GM18508 (cell line): ENCODE measurements at regions not wholly inside any gene's neighbourhood (a gene's known extent, or its start where the extent isn't known, plus 50 kb on each side); places are given as distances from the start of the nearest gene placed in this dataset.
"Not testable (repeated sequence)": the region's sequence is repeated elsewhere in the genome, so short reads cannot be mapped to it uniquely, and the experiment has no call there.

ENCODE experiments used
- ATAC-seq: cut with Tn5 transposase; IDR thresholded peaks from one replicate; pipeline ENCODE4 v1.9.1; 2021; ENCODE audit warnings: moderate number of reproducible peaks; ENCODE audit not compliant: insufficient read depth, unreplicated experiment

DNA sequence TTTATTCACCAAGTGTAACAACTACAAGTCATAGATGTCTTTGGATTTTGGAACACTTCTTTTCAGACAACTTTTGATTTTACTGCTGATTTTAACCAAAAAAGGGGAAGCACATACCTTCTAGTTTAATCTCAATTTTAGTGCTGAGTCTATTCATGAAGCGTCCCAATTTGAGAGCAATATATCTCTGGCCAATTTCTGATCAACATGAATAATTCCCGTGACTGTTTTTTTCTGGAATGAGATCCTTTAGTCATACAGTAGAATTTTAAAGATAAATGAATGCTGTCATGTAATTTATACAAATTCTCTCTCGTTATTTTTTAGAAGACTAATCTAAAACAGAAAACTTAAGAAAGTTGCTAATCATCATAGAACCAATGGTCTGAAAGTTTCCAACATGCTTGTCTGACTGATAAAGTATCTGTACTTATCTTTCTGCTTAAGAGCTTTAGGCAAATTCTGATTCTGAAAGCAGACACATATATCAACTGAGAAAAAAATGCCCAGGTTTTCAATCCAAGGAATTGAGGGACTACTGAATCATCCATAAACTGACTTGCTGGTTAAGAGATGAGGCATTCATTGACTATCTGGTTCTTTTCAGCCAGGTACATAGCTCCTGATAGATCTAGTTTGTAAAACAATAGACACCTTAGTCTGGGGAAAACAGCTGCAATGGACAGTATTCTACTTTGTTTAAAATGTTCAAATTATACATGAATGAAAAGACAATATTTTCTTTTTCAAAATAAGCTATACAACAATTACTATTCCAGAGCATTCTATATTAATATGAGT, 657.5 kb downstream of the RFPL4B start:
- no peak for ATAC-seq

DNA sequence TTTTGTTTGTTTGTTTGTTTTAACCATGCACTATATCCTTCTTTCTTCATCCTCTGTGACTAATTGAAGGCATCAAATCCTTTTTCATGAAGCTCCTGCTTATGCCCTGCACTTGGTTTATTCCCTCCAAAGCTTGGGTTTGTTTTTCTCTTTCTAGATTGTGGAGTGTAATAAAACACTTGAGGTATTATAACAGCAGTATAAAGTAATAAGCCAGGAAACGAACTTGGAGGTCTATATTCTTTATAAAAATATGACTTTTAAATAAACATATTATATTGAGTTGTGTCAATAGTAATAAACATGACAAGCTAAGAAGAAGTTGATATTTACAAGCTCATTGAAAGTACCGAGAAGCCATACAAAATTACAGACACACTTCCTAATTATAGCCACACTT, 659.4 kb downstream of the RFPL4B start:
- ATAC-seq: no peak

DNA sequence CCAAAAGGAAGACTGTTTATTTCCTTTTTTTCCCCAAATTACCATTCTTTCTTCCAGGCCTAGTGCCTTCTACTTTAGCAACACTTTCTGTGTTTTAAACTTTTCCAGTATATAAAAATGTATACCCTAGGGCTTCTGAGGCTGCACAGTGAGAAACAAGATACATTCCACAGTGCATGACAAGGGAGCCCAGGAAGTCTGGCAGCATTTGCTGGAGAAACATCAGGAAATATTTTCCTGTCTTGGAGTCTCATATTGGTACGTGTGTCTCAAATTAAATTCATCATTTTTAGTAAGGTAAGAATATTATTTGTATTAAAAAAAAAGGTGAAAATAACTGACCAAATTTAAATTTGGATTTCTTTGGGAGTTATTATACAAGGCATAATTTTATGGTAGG, 662.6 kb downstream of the RFPL4B start:
- no peak for ATAC-seq

DNA sequence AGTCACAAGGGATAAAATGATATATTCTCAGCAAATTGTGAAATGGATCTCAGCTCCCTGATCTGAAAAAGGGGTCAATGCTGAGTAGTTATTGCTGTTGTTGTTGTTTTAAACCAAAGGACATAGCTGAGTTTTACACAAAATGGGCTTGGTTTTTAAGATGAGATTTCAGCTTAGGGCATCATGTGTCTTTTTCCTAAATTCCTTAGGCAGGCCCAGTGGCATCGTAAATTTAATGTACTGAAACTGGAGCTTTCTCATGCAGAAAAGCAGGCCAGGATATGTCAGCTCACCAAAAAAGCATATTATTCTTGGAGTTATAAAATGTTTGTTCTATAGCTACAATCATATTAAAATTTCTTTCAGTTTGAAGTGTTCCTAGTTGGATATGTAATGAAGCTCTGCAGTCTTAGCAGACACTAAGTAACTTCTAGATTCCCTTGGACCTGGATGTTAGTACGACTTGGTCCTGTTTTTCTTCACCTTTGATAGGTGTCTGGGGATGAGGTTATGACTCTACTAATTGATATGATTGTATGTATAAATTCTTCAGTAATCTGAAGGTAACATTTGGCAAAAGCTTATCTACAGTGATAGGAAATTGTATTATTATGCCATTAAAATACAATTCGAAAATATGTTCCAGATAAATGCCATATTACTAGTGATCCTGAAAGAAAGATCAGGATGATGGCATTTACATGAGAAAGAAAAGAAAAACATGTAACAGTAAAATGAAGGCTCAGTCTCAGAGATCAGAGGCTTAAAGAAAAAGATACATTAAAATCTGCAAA, 663.3 kb downstream of the RFPL4B start:
- ATAC-seq: no peak

DNA sequence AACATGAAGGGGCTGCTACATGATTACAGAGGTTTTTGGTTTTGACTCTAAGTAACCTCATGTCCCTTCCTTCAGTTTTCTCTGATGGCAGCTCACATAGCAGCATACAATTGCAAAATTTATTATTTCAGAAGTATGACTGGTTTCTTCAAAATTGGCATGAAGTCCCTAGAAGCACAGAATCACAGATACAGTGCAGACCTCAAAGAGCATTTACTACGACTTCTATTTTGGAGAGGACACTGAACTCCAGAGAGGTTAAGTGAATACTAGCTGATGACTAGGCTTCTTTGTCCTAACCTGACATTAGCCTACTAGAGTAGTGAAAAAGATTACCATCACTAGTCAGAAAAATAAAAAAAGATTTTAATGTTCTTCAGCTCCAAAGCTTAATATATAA, 664.3 kb downstream of the RFPL4B start:
- no peak for ATAC-seq

DNA sequence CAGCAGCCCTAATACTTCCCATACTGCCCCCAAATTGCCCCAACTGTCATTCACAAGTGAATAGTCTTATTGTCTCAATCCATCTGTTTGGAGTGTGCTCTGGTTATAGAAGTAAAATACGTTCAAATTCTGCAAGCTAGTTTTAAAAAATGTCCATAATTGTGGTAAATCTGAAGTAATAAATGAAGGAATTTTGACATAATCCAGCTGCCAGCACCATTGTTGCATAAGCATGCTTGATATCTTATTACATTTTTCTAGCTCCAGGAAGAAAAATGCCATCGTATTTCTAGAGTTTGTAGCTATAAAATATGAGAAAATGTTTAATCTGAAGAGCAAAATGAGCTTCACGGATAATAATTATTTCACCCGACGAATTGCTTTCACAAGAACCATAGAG, 664.7 kb downstream of the RFPL4B start:
- no peak for ATAC-seq

DNA sequence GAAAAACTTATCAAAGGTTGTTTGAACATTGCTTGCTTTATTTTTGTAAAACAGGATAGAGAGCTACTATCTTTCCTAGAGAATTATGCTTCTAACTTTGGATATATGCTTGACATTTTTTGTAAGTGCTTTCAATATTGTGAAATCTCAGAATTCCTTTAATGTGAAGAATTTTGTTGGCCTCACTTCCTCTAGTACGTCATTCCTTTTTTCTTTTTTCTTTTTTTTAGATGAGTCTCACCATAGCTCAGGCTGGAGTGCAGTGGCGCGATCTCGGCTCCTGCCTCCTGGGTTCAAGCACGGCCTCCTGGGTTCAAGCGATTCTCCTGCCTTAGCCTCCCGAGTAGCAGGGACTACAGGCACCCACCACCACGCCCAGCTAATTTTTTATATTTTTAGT, 668.1 kb downstream of the RFPL4B start:
- ATAC-seq: no peak

DNA sequence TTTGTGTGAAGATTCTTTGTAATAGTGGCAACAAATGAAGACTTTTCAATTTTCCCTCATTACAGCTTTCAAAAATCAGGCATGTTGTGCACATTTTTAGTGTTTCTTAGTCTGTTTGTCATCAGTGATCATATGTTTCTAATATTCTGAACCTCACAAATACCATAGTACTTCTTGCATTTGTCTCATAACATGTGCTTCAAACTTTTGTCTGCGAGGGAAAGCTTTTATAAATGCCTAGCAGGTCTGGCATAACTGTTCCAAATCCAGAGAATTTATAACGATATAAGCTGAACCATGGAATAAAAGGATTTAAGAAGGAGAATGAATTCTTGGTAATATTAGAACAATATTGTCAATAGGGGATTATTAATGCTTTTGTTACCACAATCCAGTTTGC, 670.2 kb downstream of the RFPL4B start:
- no peak for ATAC-seq

DNA sequence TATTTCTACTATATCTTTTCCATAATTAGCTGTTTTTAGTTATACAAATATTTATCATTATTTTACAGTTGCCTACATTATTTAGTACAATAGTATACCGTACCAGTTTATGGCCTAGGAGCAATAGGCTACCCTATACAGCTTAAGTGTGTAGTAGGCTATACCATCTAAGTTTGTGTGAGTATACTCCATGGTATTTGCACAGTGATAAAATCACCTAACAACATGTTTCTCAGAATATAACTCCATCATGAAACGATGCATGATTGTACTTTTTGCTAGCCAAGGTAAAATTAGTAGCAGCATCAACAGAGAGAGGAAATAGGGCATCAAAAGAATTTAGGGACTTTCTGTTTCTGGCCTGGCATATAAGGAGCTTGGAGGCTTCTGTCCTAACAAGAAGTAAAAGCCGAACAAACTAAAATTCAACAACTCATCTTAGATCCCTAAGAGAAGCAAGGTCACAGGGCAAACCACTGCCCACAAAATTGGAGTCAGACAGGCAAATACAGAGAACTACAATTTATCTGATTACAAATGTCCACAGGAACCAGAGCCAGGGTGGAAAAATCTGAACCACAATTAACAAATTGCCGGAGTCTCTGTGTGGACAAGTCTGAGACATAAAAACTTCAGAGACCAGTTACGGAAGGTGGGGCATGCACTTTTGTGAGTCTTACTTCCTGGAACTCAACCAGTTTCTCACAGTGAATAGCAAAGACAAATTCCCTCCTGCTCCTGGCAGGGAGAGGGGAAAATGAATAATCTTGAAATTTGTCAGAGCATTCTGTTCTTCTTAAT, 671.4 kb downstream of the RFPL4B start:
- no peak for ATAC-seq

DNA sequence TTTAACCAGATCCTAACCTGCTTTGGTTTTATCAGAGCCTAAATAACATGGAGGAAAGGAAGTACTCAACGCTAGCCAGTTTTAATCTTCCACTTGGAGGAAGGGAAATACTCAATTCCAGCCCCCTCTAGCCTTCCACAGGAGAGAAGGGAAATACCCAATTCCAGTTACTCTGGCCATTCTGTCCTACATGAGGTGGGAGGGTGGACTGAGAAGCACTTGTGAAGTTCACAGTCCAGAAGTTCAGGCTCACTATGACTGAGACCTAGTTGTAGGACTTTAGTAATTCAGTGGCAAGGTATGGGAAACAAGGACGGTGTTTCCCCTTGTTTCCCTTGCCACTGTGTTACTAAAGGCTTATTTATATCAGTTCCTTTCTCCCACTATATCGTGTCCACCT, 672.0 kb downstream of the RFPL4B start:
- no peak for ATAC-seq

DNA sequence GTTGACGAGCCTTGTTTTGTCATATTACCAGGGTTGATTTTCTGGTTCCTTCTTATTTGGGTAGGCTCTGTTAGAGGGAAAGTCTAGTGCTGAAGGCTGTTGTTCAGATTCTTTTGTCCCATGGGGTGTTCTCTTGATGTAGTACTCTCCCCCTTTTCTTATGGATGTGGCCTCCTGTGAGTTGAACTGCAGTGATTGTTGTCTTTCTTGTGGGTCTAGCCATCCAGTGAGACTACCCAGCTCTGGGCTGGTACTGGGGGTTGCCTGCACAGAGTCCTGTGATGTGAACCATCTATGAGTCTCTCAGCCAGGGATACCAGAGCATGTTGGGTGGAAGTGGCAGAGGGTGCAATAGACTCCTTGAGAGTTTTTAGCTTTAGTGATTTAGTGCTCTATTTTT, 680.6 kb downstream of the RFPL4B start:
- no peak for ATAC-seq

DNA sequence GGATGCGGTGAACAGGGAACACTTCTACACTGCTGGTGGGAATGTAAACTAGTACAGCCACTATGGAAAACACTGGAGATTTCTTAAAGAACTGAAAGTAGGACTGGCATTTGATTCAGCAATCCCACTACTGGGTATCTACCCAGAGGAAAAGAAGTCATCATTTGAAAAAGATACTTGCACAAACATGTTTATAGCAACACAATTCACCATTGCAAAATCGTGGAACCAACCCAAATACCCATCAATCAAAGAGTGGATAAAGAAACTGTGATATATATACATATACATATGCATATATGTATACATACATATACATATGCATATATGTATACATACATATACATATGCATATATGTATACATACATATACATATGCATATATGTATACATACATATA, 682.0 kb downstream of the RFPL4B start:
- not testable (repeated sequence) for ATAC-seq

DNA sequence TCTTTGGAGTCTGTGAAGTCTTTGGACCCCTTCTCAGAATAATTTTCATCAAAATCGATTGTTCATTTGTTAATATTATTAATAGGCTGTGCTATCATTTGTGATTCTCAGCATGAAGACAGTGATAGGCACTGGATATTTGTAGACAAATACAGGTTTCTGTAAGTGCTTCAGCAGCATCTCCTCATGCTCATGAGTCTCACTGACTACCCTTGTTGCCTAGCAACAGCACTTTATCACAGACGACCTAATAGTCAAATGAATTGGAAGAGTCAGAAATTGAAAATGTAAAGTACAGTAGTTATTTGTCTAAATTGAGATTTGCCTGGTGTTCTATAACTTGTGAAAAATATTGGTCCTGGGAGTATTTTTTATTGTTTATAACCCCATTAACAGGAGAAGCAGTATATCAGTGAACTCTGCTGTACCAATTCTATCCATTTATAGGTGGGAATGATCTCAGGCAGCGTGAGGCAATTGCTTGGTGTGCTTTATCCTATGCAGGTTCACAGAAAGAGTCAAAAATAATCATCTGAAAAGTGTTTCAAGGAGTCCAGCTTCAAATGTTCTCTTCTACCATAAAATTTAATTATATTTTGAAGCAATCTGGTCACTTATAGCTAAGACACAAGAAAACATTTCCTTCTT, 684.6 kb downstream of the RFPL4B start:
- ATAC-seq: no peak

DNA sequence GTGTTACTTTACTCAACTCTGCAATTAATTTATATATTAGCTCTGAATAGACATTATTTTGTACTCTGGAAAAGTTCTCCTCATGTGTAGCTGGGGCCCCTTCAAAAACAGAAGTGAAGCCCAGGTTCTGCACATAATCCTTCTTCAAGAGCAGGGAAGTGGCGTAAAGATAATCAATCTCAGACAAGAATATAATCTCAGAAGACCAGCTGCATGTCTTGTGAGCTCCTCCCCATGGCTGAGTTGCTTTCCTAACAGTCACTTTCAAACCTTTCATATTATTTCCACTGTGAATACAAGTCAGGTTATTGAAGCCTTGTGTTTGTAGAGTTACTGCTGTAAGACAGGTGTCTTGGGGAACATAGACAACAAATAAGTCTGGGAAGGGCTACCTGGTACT, 691.9 kb downstream of the RFPL4B start:
- no peak for ATAC-seq

DNA sequence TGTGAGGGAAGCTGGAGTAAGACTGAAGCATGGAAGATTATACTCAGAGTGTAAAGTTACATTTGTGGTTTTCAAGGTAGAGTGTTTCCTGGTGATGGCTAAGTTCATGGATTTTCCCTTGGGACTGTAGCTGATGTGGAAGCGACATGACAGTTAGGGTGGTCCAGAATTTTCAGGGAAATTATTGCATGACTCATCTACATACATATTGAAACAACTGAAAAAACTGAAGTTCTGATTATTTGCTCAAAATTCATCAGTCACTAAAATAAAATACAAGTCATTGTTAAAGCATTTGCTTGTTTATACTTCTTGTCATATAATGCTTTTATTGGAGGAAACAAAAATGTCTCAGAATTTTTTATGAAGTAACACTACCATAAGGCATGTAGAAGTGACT, 700.0 kb downstream of the RFPL4B start:
- no peak for ATAC-seq

DNA sequence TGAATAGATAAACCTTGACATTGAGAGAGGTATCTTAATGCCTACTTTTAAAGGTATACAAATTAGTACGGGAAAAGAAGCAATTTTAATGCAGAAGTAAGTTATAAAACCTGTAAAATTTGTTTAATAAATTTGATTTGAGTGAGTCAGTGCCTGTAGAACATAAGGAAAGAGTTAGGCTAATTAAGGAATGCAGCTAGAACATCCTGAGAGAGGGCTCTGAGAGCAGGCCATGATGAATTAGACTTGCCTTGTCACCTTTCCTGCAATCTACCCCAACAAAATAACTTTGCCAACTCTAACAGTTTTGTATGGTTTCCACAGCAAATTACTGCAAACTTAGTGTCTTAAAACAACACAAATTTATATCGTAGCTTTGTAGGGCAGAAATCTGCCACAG, 700.8 kb downstream of the RFPL4B start:
- ATAC-seq: no peak

DNA sequence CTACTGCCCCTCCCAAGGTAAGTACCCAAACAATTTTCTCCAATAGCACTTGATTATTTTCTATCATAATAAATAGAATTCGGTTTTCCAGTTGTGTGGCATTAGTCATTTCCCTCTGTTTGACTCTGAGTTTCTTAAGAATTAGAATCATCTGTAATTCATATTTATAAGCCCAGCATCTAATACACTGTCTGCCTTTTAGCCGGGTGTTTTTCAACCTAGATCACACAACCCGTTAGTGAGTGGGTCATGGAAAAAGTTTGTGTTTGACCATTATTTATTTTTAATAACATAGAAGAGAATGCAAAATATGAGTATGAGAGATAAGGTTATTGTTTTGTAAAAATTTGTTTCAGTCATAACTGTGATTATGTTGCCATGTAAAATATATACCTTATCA, 701.6 kb downstream of the RFPL4B start:
- no peak for ATAC-seq

DNA sequence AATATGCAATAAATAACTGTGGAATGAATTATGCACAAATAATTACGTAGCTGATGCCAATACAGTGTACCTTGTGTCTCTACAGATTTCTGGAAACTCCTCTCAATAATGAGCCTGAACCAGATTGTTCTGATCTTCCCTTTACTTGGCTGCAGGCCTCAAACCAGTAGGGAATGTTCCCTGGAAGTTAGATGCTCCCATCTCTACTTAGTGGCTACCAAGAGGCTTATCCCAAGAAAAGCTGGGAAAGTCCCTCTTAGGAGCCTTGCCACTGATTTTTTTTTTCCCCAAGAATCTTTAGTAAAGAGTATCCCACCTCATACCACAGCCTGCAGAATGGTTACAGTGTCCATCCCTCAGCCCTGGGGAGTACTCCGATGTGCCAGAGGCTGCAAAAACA, 702.1 kb downstream of the RFPL4B start:
- ATAC-seq: no peak

DNA sequence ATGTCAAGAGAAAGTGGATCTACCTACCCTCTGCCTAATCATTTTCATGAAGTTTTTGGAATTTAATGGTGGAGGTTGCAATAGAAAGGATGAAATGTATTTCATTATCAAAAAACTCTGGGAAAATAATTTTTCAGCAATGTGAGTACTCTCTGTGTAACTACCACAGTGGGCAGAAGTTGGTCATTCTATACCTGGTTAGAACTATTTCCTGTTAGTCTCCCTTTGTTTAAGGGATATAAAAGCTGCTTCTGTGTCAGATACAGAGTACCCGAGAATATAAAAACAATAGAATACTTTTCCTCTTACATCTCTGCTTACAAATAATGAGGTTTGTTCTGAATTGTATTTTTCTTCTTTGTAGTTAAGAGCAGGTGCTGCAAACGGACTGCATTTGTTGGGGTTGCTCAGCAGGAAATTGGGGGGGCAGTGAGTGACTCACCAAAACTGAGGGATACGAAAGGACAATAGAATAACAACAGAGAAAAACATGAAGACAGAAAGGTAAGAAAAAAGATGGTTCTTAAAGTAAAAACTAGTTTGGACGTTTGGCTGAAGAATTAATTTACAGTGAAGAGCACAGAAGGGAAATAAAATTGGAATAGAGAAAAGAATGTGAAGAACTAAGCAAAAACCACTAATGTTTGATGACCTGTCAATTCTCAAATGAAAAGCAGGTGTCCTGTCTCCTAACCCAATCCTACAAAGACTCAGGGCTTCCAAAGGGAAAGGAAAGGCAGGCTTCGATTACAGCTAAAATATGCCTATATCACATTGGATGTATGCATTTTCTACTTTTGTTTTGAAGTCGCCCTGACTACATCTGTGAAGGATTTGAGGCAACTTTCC, 703.1 kb downstream of the RFPL4B start:
- no peak for ATAC-seq

DNA sequence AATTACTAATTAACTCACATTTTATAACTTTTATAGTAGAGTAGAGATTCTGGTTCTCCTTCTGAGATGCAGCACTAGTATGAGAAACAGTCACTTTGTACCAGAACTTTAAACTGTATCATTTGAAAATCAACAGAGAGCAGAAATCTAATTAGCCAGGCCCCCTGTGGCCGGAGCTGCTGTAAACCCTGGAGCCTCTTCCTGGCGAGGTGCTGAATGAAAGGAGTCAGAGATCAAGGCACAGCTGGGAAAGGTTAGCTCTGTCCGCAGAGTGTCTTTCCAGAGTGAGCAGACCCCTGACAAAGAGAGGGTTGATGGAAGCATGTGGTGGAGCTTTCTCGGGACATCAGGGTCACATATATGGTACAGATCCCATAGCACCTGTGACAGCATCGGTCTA, 703.8 kb downstream of the RFPL4B start:
- ATAC-seq: no peak
